Fibroblast of skin of right biceps (primary cell): ENCODE measurements at regions not wholly inside any gene's neighbourhood (a gene's known extent, or its start where the extent isn't known, plus 50 kb on each side); places are given as distances from the start of the nearest gene placed in this dataset.

ENCODE experiments used
- DNase-seq: peaks from one replicate; pipeline ENCODE4 v3.0.0-alpha.2; 2013

- DNase-seq, result peak; percentile 35
These were observed 59.6 kb downstream of the C3orf38 start for GRCh38 chr3:88209356-88209755.

DNA sequence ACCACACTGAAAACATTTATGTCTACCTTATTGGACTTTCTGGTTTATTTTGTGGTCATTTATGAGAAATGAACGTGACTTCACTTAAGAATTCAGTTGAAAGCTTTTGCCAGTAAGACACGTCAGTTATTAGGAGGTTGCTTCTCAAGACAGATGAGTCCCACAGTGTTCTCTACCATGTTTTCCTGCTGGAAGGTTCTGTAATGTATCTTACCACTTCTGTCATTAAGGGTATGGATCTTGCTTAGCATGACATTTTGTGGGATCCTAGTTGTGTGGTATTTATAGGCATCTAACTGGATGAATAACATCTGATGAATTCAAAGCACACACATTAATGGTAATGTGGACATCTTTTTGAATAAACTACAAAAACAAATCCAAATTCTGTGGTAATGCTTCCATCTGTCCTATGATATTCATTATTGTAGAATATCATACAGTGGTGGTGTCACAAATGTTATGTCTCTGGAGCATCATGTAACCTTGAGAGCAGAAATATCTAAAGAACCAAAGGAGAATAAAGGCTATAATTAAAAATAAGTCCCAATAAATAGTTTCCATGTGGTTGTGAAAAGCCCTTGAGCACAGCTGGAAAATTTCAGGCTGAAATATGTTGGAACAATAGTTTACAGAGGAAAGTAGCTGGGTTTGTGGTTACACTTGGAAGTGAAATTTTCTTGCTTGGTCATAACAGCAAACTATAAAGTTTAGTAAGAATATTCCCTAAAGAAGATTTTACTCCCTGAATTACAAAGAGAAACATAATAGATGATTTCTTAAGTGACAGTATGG lies 61.5 kb downstream of the C3orf38 start:
- DNase-seq, result peak; percentile 54

- peak; percentile 56 for DNase-seq
These were observed 69.5 kb downstream of the C3orf38 start for GRCh38 chr3:88219138-88219792.

DNA sequence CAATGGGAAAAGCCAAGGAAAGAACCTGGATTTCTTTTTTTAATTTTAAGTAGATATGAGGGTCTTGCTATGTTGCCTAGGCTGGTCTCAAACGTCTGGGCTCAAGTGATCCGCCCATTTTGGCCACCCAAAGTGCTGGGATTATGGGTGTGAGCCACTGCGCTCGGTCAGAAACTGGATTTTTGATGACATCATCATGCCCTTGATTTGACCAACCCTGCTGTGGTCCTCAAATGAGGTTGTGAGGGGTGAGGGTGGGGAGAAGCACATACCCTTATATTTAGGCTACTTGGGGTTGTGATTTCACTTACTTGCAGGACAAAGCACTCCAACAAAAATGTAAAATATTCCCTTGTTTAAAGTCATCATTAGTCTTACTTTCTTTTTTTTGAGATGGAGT lies 70.4 kb downstream of the C3orf38 start:
- DNase-seq, result no peak

- no peak for DNase-seq
These were observed 72.0 kb downstream of the C3orf38 start for GRCh38 chr3:88221726-88222125.

- no peak for DNase-seq
These were observed 72.6 kb downstream of the C3orf38 start for GRCh38 chr3:88222343-88222742.

GRCh38 chr3:88225326-88226008 lies 75.7 kb downstream of the C3orf38 start:
- DNase-seq, result no peak

- no peak for DNase-seq
These were observed 77.2 kb downstream of the C3orf38 start for GRCh38 chr3:88226910-88227309.

DNA sequence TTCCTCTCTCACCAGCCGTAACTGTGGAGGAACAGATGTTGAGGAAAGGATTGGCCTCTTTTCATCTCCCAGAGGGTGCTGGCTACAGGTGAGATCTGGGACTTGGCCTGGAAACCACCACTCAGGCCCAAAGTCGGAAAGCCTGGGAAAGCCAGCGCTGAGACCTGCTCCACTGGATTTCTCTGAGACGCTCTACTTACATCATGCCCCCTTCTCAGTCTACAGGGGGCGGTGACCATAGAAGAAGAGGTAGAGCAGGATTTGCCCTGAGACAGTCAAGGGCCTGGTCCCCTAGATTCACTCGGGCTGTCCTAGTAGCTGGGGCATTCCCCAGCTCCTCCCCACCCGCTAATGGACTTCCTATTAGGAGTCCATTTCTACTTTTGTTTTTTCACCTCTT lies 80.9 kb downstream of the C3orf38 start:
- DNase-seq, result no peak

DNA sequence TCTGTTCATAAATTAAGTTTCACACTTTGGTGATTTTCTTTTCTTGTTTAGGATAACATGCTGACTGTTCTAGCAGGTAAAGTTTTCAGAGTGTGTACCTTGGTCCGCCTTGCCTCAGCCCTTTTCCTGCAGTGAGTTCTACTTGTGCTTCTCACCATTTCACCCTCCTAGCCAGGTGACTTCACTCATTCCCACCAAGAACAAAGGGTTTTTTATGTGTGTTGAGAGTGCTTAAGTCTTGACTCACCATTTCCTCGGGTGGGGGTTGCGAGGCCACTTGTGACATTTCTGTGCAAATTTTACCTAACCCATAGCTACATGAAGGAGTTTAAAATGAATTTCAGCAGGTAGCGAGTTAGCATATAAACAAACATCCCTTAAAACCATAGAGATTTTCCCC lies 81.4 kb downstream of the C3orf38 start:
- no peak for DNase-seq

DNA sequence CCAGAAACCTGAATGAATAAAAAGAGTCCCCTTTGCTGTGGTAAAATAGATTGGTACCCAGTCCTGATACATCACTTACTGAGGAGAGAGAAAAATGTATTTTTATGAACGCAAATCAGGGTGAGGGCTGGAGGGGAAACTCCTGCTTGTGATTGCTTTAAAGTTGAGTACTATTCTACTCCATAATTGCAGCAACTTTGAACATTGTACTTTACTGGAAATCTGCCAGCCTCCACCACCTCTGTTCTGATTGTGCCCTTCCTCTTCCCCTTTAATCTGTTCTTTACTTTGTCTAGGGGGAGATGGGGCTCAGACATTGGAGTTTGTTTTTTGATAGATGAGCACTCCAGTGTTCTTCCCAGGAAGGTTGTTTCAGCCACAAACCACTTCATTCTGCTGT lies 81.9 kb downstream of the C3orf38 start:
- DNase-seq, result no peak

GRCh38 chr3:88235102-88235501 lies 85.3 kb downstream of the C3orf38 start:
- DNase-seq, result peak; percentile 43

DNA sequence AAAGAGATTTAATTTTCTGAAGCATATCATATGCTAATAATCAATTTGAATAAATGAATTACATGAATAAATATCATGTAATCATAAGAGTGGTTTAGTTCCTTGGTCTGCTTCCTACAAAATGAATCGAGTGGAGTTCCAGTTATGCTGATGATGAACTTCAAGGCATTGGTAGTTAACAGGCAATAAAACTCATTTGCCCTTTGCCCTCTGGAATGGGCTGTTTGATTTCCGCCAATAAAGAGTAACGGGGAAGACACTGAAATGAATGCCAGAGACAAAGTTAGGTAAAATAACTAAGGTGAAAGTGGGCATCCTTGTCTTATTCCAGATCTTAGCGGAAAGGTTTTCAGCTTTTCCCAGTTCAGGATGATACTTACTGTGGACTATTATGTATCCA lies 90.1 kb downstream of the C3orf38 start:
- DNase-seq, result no peak

- no peak for DNase-seq
These were observed 98.9 kb downstream of the C3orf38 start for GRCh38 chr3:88248658-88249057.

DNA sequence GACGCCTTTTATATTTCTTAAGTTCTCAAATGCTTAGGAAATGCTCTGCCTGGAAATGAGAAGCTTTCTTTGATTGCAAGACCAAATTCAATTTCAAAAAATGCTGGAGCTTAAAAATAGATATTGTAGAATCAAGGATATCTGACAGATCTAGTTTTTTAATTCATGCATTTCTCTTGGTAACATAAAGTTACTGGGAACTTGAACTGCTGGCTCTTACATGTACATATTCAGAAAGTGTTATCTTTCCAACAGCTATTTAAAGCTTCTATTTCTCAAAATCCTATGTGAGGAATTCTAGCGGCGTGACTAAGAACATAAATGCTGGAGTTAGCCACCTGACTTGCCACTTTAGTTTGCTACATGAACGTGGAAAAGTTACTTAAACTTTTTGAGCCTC lies 109.3 kb downstream of the C3orf38 start:
- DNase-seq, result no peak

DNA sequence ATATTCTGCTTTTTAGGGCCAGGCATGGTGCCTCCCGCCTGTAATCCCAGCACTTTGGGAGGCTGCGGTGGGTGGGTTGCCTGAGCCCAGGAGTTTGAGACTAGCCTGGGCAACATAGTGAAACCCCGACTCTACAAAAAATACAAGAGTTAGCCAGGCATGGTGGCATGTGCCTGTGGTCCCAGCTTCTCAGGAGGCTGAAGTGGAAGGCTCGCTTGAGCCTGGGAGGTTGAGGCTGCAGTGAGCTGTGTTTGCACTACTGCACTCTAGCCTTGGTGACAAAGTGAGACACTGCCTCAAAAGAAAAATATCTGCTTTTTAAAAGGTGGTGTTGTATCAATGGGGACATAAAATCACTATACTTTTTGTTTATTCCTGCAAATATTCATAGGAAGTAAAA lies 112.8 kb downstream of the C3orf38 start:
- no peak for DNase-seq

DNA sequence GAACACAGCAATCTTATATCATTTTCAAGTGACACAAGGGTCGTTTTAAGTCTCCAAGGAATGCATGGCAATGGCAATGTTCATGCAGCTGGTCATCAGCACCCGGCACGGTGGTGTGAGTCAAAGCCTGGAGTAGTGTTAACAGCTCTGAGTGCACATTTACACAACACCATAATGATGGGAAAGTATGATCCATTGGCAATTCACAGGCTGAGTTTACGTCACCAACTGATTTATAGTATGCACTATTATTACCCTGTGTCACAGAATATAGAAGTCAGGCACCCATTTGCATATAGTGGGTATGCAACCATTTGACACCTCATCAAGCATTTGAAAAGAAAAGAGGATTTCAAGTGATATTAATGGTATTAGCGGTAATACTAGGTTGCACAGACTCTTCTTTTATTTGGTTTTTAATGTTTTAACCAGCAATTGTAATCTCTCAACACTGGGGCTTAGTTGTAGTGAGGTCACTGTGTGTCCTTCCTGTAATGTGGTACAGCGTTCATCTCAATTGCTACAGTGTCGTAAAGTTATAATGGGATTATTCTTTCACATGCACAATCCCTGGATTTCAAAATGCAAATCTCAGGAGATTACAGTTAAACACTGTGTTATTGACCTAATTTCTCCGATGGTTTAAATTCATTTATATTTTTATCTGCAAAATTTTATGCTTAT lies 113.8 kb downstream of the C3orf38 start:
- no peak for DNase-seq

- DNase-seq, result no peak
These were observed 117.7 kb downstream of the C3orf38 start for GRCh38 chr3:88267441-88267840.

DNA sequence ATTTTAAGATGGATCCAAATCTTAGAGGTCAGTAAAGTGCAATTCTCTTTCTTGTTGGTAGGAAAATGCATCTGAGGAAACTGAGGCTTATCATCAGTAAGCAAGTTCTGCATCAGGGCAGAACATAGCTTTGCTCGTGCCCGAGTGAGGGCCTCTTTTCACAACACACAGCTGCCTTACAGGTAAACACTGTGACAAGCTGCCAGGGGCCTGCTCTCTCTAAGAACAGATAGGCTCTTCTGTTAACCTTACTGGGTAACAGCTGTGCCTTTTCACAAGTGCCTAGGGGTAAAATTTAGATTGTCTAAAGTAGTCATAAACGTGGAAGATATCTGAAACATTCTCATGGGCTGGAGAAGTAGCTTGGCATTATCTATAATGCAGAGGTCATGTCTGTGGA lies 118.1 kb downstream of the C3orf38 start:
- DNase-seq, result no peak

GRCh38 chr3:88280326-88280725 lies 130.6 kb downstream of the C3orf38 start:
- DNase-seq, result no peak

DNA sequence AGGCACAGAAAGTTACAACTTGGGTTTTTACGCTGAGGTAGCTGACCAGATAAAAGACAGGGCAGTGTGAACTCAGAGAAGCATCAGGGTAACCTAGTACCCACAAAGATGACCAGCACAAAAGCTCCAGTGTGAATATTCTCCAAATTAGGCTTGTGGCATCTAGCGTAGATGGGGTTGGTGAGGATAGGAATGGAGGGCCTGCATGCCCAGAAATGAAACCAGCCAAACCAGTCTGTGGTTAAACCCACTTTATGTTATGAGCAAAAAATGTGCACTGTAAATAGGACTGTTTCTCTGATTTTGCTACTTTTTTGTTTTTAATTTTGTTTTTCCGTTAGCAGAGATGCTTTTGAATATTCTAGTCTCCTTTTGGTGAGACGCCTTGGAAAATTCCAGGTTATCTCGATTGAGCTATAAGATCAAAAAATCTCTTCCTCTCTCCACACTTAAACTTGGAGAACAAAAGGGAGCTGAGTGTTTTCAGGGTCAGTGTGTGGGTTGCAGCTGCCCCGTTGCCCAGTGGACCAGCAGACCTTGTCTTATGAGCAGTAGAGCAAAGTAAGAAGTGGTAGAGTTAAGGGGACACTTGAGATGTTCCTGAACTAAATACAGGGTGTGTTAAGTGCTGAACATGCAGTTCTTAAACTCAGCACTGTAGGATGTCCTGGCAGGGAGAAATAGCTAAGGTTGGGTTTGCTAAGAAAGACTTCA lies 132.9 kb downstream of the C3orf38 start:
- DNase-seq, result no peak

- no peak for DNase-seq
These were observed 133.5 kb downstream of the C3orf38 start for GRCh38 chr3:88283242-88283592.

DNA sequence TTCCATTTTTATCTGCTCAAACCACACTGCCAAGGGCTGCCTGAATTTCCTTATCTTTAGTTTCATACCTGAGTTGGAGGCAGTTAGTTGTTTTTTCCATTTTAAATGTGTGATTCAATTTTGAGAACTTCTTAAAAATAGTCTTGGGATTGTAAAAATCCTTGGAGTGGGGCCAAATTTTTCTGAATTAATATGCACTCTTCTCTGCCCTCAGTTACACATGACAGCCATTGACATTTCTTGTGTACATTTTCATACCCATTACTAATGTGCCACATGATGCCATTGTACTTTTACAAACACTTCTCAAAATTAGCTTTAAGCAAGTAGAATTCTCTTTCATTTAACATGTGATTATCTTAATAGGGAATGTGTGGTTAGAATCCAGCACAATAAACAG lies 141.7 kb downstream of the C3orf38 start:
- DNase-seq, result no peak
